ENCODE measurements at regions not wholly inside any gene's neighbourhood (a gene's known extent, or its start where the extent isn't known, plus 50 kb on each side); places are given as distances from the start of the nearest gene placed in this dataset.
A peak's percentile ranks its signal among the peaks of the same experiment; 100 is the strongest.

GRCh38 chr2:180706694-180707093, 273.7 kb upstream of the UBE2E3 start:
- Histone ChIP-seq H3K27me3 (ENCODE audit: control insufficient read depth, insufficient read depth, low read length) (no peaks in the 10 kb centered on the region), H3K36me3 (ENCODE audit: control insufficient read depth, insufficient read depth, low read length) (no peaks in the 10 kb centered on the region), H2AK9ac (replicated peaks; ENCODE audit: low read depth, low read length, poor library complexity) (no peak overlapping the region), H4K8ac (ENCODE audit: low read depth in 2 of 2, low read length in 2 of 2) (no peak overlapping the region; a peak in 1 of 4 replicates), H2BK20ac (ENCODE audit: low read depth, low read length) (no peak overlapping the region), H2AK5ac (ENCODE audit: low read depth, low read length) (no peak overlapping the region), H3K4me2 (ENCODE audit: low read depth, low read length) (no peak overlapping the region), H4K5ac (ENCODE audit: low read depth, low read length) (no peak overlapping the region), H3K79me1 (ENCODE audit: low read depth in 1 of 2, low read length in 2 of 2) (no peaks in the 10 kb centered on the region), H2BK120ac (ENCODE audit: low read depth, low read length) (no peak overlapping the region), H3K4ac (ENCODE audit: low read depth, low read length) (no peak overlapping the region; the same call in 1 of the 2 replicates), H3K9ac (ENCODE audit: low read depth, low read length) (no peak overlapping the region), H4K20me1 (ENCODE audit: insufficient read depth, low read length) (no peaks in the 10 kb centered on the region), H2AFZ (replicated peaks; ENCODE audit: low read length, poor library complexity) (no peak overlapping the region), H3K4me1 (ENCODE audit: control insufficient read depth, insufficient read depth, low read length) (peaks cover 8% of the 10 kb centered on the region), H2BK5ac (ENCODE audit: low read depth, low read length, poor library complexity, severe bottlenecking) (no peak overlapping the region), H3K9me3 (ENCODE audit: control insufficient read depth, insufficient read depth, low read length) (no peaks in the 10 kb centered on the region), H3K18ac (ENCODE audit: low read depth, low read length) (no peak overlapping the region), H2BK15ac (ENCODE audit: low read depth, low read length) (no peak overlapping the region), H3K9me1 (ENCODE audit: insufficient read depth, low read length) (no peaks in the 10 kb centered on the region), H3K23ac (ENCODE audit: low read depth, low read length) (no peak overlapping the region), H3K4me3 (ENCODE audit: insufficient read depth, low read depth, low read length) (no peak overlapping the region), H3K27ac (ENCODE audit: insufficient read depth, low read length) (no peak overlapping the region), H3K14ac (replicated peaks; ENCODE audit: low read depth, low read length) (0 out of 2 replicates have a peak overlapping the region, but pooled peaks have one; percentile 12), H4K91ac (ENCODE audit: insufficient read depth, low read depth, low read length) (no peak overlapping the region), H3K56ac (ENCODE audit: extremely low read depth, insufficient read depth, low read length) (no peak overlapping the region)
- in situ Hi-C loops (cut with MboI; ENCODE audit: low sequenced_read_pairs): no loop called here
- no TSS peak for BruUV-seq (replicated peaks)
- ChIA-PET CTCF (no interaction called here), POLR2A (ENCODE audit: unreplicated experiment) (no interaction called here)
- ATAC-seq (ENCODE audit: low read depth) (no peak), DNase-seq (no peak)
- dilution Hi-C loops (cut with HindIII; ENCODE audit: low sequenced_read_pairs, unreplicated experiment): no loop called here
- TF ChIP-seq POLR2A (IDR thresholded peaks at IDR 0.05; ENCODE audit: low read depth, low read length) (no peak), RAD21 (IDR thresholded peaks at IDR 0.05; ENCODE audit: low read length) (no peak), BHLHE40 (IDR thresholded peaks at IDR 0.05; ENCODE audit: low read depth, low read length) (no peak), SMC3 (IDR thresholded peaks at IDR 0.05; ENCODE audit: low read depth, low read length) (no peak), USF2 (IDR thresholded peaks at IDR 0.05; ENCODE audit: low read depth, low read length) (no peak), MXI1 (IDR thresholded peaks at IDR 0.05; ENCODE audit: borderline replicate concordance, low read depth, low read length) (no peak), RCOR1 (IDR thresholded peaks at IDR 0.05; ENCODE audit: insufficient replicate concordance, low read length) (no peak), NFE2L2 (IDR thresholded peaks at IDR 0.05; ENCODE audit: low read depth, low read length) (no peak), CTCF (conservative IDR thresholded peaks at IDR 0.05; ENCODE audit: low read depth, low read length) (no peak), CHD1 (IDR thresholded peaks at IDR 0.05; ENCODE audit: low read depth, low read length) (no peak), MAFK (IDR thresholded peaks at IDR 0.05; ENCODE audit: low read depth, low read length) (no peak), CEBPB (IDR thresholded peaks at IDR 0.05; ENCODE audit: low read depth, low read length) (no peak), FOS (IDR thresholded peaks at IDR 0.05; ENCODE audit: low read depth, low read length) (no peak), RFX5 (IDR thresholded peaks at IDR 0.05; ENCODE audit: low read depth, low read length) (no peak), MAZ (IDR thresholded peaks at IDR 0.05; ENCODE audit: borderline replicate concordance, low read depth, low read length) (no peak)
- intact Hi-C loops (cut with micrococcal nuclease): no loop called here
